ENCODE measurements at regions not wholly inside any gene's neighbourhood (a gene's known extent, or its start where the extent isn't known, plus 50 kb on each side); places are given as distances from the start of the nearest gene placed in this dataset.

GRCh38 chr1:71167505-71167904 lies 86.7 kb upstream of the ZRANB2 start:
- TF ChIP-seq SUZ12 (IDR thresholded peaks at IDR 0.05; ENCODE audit: extremely low read depth, insufficient read depth, insufficient read length): no peak
- no peak for TF ChIP-seq YY1 (IDR thresholded peaks at IDR 0.05; ENCODE audit: insufficient read depth, insufficient read length)
- no peak for TF ChIP-seq ZNF274 (IDR thresholded peaks at IDR 0.05; ENCODE audit: low read depth, low read length)
- Histone ChIP-seq H3K9me3 (ENCODE audit: insufficient read depth, low read length) (peaks cover 8% of the 10 kb centered on the region; the same call in 1 of the 2 replicates), H3K27me3 (ENCODE audit: insufficient read depth, insufficient read length) (no peaks in the 10 kb centered on the region), H3K4me3 (ENCODE audit: insufficient read length, low read depth) (no peak overlapping the region), H3K9ac (ENCODE audit: insufficient read length, low read depth) (no peak overlapping the region), H3K36me3 (ENCODE audit: insufficient read depth, insufficient read length, low read length) (no peaks in the 10 kb centered on the region), H3K4me1 (ENCODE audit: insufficient read depth, insufficient read length) (no peaks in the 10 kb centered on the region)
- no peak for DNase-seq (ENCODE audit: low read depth, low spot score)

- TF ChIP-seq YY1 (IDR thresholded peaks at IDR 0.05; ENCODE audit: insufficient read depth, insufficient read length) (no peak), ZNF274 (IDR thresholded peaks at IDR 0.05; ENCODE audit: low read depth, low read length) (no peak), SUZ12 (IDR thresholded peaks at IDR 0.05; ENCODE audit: extremely low read depth, insufficient read depth, insufficient read length) (no peak)
- H3K9ac ChIP-seq (ENCODE audit: insufficient read length, low read depth): no peak overlapping the region
- no peaks in the 10 kb centered on the region for H3K4me1 ChIP-seq (ENCODE audit: insufficient read depth, insufficient read length)
- no peak for DNase-seq (ENCODE audit: low read depth, low spot score)
- peaks cover 2% of the 10 kb centered on the region; the same call in 1 of the 2 replicates for H3K9me3 ChIP-seq (ENCODE audit: insufficient read depth, low read length)
- no peaks in the 10 kb centered on the region for H3K27me3 ChIP-seq (ENCODE audit: insufficient read depth, insufficient read length)
- H3K36me3 ChIP-seq (ENCODE audit: insufficient read depth, insufficient read length, low read length): no peaks in the 10 kb centered on the region
- H3K4me3 ChIP-seq (ENCODE audit: insufficient read length, low read depth): no peak overlapping the region
These were observed 85.6 kb upstream of the ZRANB2 start for GRCh38 chr1:71166178-71167173.

GRCh38 chr1:71157715-71158114 lies 76.9 kb upstream of the ZRANB2 start:
- DNase-seq (ENCODE audit: low read depth, low spot score): no peak
- TF ChIP-seq SUZ12 (IDR thresholded peaks at IDR 0.05; ENCODE audit: extremely low read depth, insufficient read depth, insufficient read length) (no peak), YY1 (IDR thresholded peaks at IDR 0.05; ENCODE audit: insufficient read depth, insufficient read length) (no peak), ZNF274 (IDR thresholded peaks at IDR 0.05; ENCODE audit: low read depth, low read length) (no peak)
- Histone ChIP-seq H3K9ac (ENCODE audit: insufficient read length, low read depth) (no peak overlapping the region), H3K4me3 (ENCODE audit: insufficient read length, low read depth) (no peak overlapping the region), H3K36me3 (ENCODE audit: insufficient read depth, insufficient read length, low read length) (no peaks in the 10 kb centered on the region), H3K9me3 (ENCODE audit: insufficient read depth, low read length) (no peaks in the 10 kb centered on the region), H3K27me3 (ENCODE audit: insufficient read depth, insufficient read length) (no peaks in the 10 kb centered on the region), H3K4me1 (ENCODE audit: insufficient read depth, insufficient read length) (no peaks in the 10 kb centered on the region)

- H3K36me3 ChIP-seq (ENCODE audit: insufficient read depth, insufficient read length, low read length): no peaks in the 10 kb centered on the region
- no peak for DNase-seq (ENCODE audit: low read depth, low spot score)
- no peak overlapping the region for H3K4me3 ChIP-seq (ENCODE audit: insufficient read length, low read depth)
- H3K27me3 ChIP-seq (ENCODE audit: insufficient read depth, insufficient read length): no peaks in the 10 kb centered on the region
- H3K4me1 ChIP-seq (ENCODE audit: insufficient read depth, insufficient read length): no peaks in the 10 kb centered on the region
- TF ChIP-seq YY1 (IDR thresholded peaks at IDR 0.05; ENCODE audit: insufficient read depth, insufficient read length): no peak
- TF ChIP-seq SUZ12 (IDR thresholded peaks at IDR 0.05; ENCODE audit: extremely low read depth, insufficient read depth, insufficient read length): no peak
- TF ChIP-seq ZNF274 (IDR thresholded peaks at IDR 0.05; ENCODE audit: low read depth, low read length): no peak
- H3K9me3 ChIP-seq (ENCODE audit: insufficient read depth, low read length): no peaks in the 10 kb centered on the region
- no peak overlapping the region for H3K9ac ChIP-seq (ENCODE audit: insufficient read length, low read depth)
These were observed 76.3 kb upstream of the ZRANB2 start for GRCh38 chr1:71157151-71157550.

- no peak for TF ChIP-seq YY1 (IDR thresholded peaks at IDR 0.05; ENCODE audit: insufficient read depth, insufficient read length)
- no peak for TF ChIP-seq ZNF274 (IDR thresholded peaks at IDR 0.05; ENCODE audit: low read depth, low read length)
- no peak for TF ChIP-seq SUZ12 (IDR thresholded peaks at IDR 0.05; ENCODE audit: extremely low read depth, insufficient read depth, insufficient read length)
- no peak overlapping the region for H3K4me3 ChIP-seq (ENCODE audit: insufficient read length, low read depth)
- H3K27me3 ChIP-seq (ENCODE audit: insufficient read depth, insufficient read length): no peaks in the 10 kb centered on the region
- H3K36me3 ChIP-seq (ENCODE audit: insufficient read depth, insufficient read length, low read length): no peaks in the 10 kb centered on the region
- H3K9ac ChIP-seq (ENCODE audit: insufficient read length, low read depth): no peak overlapping the region
- no peaks in the 10 kb centered on the region for H3K9me3 ChIP-seq (ENCODE audit: insufficient read depth, low read length)
- no peak for DNase-seq (ENCODE audit: low read depth, low spot score)
- H3K4me1 ChIP-seq (ENCODE audit: insufficient read depth, insufficient read length): no peaks in the 10 kb centered on the region
These were observed 75.8 kb upstream of the ZRANB2 start for GRCh38 chr1:71156590-71156989.

- TF ChIP-seq ZNF274 (IDR thresholded peaks at IDR 0.05; ENCODE audit: low read depth, low read length) (no peak), YY1 (IDR thresholded peaks at IDR 0.05; ENCODE audit: insufficient read depth, insufficient read length) (no peak), SUZ12 (IDR thresholded peaks at IDR 0.05; ENCODE audit: extremely low read depth, insufficient read depth, insufficient read length) (no peak)
- H3K27me3 ChIP-seq (ENCODE audit: insufficient read depth, insufficient read length): no peaks in the 10 kb centered on the region
- no peaks in the 10 kb centered on the region for H3K4me1 ChIP-seq (ENCODE audit: insufficient read depth, insufficient read length)
- H3K4me3 ChIP-seq (ENCODE audit: insufficient read length, low read depth): no peak overlapping the region
- H3K9me3 ChIP-seq (ENCODE audit: insufficient read depth, low read length): no peaks in the 10 kb centered on the region
- DNase-seq (ENCODE audit: low read depth, low spot score): no peak
- H3K36me3 ChIP-seq (ENCODE audit: insufficient read depth, insufficient read length, low read length): no peaks in the 10 kb centered on the region
- H3K9ac ChIP-seq (ENCODE audit: insufficient read length, low read depth): no peak overlapping the region
These were observed 73.6 kb upstream of the ZRANB2 start for GRCh38 chr1:71154429-71154828.

GRCh38 chr1:71153826-71154225 lies 73.0 kb upstream of the ZRANB2 start:
- H3K9ac ChIP-seq (ENCODE audit: insufficient read length, low read depth): no peak overlapping the region
- no peaks in the 10 kb centered on the region for H3K9me3 ChIP-seq (ENCODE audit: insufficient read depth, low read length)
- H3K27me3 ChIP-seq (ENCODE audit: insufficient read depth, insufficient read length): no peaks in the 10 kb centered on the region
- H3K4me3 ChIP-seq (ENCODE audit: insufficient read length, low read depth): no peak overlapping the region
- H3K36me3 ChIP-seq (ENCODE audit: insufficient read depth, insufficient read length, low read length): no peaks in the 10 kb centered on the region
- no peak for TF ChIP-seq SUZ12 (IDR thresholded peaks at IDR 0.05; ENCODE audit: extremely low read depth, insufficient read depth, insufficient read length)
- TF ChIP-seq ZNF274 (IDR thresholded peaks at IDR 0.05; ENCODE audit: low read depth, low read length): no peak
- TF ChIP-seq YY1 (IDR thresholded peaks at IDR 0.05; ENCODE audit: insufficient read depth, insufficient read length): no peak
- H3K4me1 ChIP-seq (ENCODE audit: insufficient read depth, insufficient read length): no peaks in the 10 kb centered on the region
- DNase-seq (ENCODE audit: low read depth, low spot score): no peak
